AG04450 (cell line): ENCODE measurements at regions not wholly inside any gene's neighbourhood (a gene's known extent, or its start where the extent isn't known, plus 50 kb on each side); places are given as distances from the start of the nearest gene placed in this dataset.

ENCODE experiments used
- CTCF ChIA-PET: fragments of 300-600, 350-600 bp; formaldehyde crosslinking; extraction: SDS; loops from one replicate; lab custom pipeline; 2022; ENCODE audit warnings: antibody characterized with exemption, inconsistent platforms; lab: Charles Lee
- POLR2A ChIA-PET: fragments of 350-600 bp; formaldehyde crosslinking; extraction: SDS; loops from one replicate; lab custom pipeline; 2021; ENCODE audit warnings: antibody characterized with exemption, inconsistent platforms; lab: Yijun Ruan, JAX
- DNase-seq: peaks from one replicate; pipeline ENCODE4 v3.0.0-alpha.2; 2011; ENCODE audit warnings: low read depth, low spot score
- H3K27ac ChIP-seq: one replicate; pipeline ENCODE4 v1.5.1; 2012; ENCODE audit warnings: low read depth, low read length, control low read depth
- H3K27me3 ChIP-seq: one replicate; pipeline ENCODE4 v1.6.0; 2012; ENCODE audit warnings: low read length; ENCODE audit not compliant: control insufficient read depth, insufficient read depth
- H3K4me3 ChIP-seq: 2 replicates; pipeline ENCODE4 v1.5.1; 2011; ENCODE audit warnings: mild to moderate bottlenecking, low read depth, low read length, control low read depth
- H3K9me3 ChIP-seq: 2 replicates; pipeline ENCODE4 v1.5.1; 2012; ENCODE audit warnings: low read length; ENCODE audit not compliant: control insufficient read depth, insufficient read depth
- TF ChIP-seq, protein P1 (sequence below): IDR thresholded peaks from 2 replicates; pipeline ENCODE4 v1.5.1; 2011; ENCODE audit warnings: low read depth, low read length, control low read depth, inconsistent platforms

DNA sequence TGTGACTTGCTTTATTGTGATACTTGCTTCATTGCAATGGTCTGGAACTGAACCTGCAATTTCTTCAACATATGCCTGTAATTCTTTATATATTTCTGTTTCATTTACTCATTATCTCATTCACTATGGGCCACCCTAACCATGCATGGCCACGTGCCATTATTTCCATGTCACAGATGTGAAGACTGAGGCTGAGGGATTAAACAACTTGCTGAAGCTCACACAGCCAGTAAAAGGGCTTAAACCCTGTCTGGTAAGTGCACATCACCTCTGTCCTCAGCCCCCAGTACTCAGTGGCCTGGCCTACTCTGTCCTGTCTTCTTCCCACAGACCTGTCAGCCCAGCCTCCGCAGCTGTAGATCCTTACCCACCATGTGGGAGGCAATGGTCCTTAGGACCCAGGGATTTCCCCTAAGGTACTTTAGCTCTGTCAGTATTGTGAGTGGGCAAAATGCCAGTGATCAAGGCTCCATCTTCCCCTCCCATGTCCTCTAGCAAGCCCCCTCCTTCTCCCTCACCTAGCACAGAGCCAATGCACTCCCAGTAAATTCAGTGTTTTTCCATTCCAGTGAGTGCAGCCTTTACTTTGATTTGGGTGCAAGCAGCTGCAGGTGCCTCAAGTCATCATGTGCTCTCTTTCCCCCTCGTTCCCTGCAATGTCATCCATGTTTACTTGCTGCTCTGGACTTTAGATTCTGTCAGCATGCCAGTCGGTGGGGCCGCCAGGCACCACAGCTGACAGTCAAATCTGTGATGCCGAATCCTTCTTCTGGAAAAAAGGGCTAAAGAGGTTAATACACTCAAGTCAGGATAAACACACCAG, 228.2 kb upstream of the PROX1 start:
- no peak for DNase-seq
- ChIA-PET CTCF (no interaction called here), POLR2A (no interaction called here)
- H3K9me3 ChIP-seq, result peaks cover 13% of the 10 kb centered on the region; the same call in 1 of the 2 replicates
- no peak overlapping the region for H3K27ac ChIP-seq
- H3K4me3 ChIP-seq, result no peak overlapping the region
- TF ChIP-seq, protein P1, sequence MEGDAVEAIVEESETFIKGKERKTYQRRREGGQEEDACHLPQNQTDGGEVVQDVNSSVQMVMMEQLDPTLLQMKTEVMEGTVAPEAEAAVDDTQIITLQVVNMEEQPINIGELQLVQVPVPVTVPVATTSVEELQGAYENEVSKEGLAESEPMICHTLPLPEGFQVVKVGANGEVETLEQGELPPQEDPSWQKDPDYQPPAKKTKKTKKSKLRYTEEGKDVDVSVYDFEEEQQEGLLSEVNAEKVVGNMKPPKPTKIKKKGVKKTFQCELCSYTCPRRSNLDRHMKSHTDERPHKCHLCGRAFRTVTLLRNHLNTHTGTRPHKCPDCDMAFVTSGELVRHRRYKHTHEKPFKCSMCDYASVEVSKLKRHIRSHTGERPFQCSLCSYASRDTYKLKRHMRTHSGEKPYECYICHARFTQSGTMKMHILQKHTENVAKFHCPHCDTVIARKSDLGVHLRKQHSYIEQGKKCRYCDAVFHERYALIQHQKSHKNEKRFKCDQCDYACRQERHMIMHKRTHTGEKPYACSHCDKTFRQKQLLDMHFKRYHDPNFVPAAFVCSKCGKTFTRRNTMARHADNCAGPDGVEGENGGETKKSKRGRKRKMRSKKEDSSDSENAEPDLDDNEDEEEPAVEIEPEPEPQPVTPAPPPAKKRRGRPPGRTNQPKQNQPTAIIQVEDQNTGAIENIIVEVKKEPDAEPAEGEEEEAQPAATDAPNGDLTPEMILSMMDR, result no peak
- H3K27me3 ChIP-seq, result no peaks in the 10 kb centered on the region

DNA sequence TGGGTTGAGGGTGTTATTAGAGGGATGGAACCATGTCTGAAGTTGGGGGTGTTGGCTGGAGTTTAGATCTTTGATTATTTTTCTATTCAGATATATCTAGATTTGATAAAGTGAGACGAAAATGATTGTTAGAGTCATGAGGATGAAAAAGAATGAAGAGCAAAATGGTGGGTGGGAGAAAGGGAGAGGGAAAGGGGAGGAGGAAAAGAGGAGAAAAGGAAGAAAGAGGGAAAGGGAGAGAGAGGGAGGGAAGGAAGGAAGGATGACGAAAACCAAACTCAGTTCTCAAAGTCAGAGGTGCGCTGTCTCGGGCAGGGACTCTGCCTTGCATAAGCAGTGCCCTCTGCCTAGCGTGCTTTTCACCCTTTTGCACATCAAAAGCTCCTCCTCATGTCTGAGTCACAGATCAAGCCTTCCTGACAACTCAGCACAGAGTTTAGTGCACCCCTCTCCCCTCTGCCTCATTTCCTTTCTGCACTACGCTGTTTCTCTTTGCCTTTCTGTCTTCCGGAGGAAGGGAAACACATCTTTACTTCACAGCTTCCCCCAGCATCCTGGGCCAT, 225.8 kb upstream of the PROX1 start:
- Histone ChIP-seq H3K27me3 (no peaks in the 10 kb centered on the region), H3K9me3 (peaks cover 13% of the 10 kb centered on the region; the same call in 1 of the 2 replicates), H3K27ac (no peak overlapping the region), H3K4me3 (no peak overlapping the region)
- TF ChIP-seq, protein P1, result no peak
- no peak for DNase-seq
- ChIA-PET POLR2A (no interaction called here), CTCF (no interaction called here)

DNA sequence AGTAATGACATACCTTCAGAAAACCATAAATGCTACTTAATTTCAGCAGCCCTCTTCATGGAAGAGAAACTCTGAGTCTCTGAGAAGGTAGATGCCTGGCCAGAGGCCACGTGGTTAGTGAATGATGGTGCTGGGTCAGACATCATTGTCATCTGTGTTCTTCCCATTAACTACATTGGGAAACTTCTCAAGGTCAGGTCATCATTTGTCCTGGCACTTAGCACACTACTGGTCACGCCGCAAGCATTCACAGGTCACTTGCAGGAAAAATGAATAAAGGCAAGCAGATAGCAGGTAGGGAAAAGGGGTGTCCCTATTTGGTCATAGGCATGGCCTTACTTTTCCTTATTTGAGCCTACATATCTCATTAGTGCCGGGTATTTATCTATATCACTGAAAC, 220.1 kb upstream of the PROX1 start:
- Histone ChIP-seq H3K9me3 (peaks cover 9% of the 10 kb centered on the region; the same call in 1 of the 2 replicates), H3K27me3 (no peaks in the 10 kb centered on the region), H3K27ac (no peak overlapping the region), H3K4me3 (no peak overlapping the region)
- DNase-seq, result no peak
- ChIA-PET POLR2A (no interaction called here), CTCF (no interaction called here)
- TF ChIP-seq, protein P1, result no peak

DNA sequence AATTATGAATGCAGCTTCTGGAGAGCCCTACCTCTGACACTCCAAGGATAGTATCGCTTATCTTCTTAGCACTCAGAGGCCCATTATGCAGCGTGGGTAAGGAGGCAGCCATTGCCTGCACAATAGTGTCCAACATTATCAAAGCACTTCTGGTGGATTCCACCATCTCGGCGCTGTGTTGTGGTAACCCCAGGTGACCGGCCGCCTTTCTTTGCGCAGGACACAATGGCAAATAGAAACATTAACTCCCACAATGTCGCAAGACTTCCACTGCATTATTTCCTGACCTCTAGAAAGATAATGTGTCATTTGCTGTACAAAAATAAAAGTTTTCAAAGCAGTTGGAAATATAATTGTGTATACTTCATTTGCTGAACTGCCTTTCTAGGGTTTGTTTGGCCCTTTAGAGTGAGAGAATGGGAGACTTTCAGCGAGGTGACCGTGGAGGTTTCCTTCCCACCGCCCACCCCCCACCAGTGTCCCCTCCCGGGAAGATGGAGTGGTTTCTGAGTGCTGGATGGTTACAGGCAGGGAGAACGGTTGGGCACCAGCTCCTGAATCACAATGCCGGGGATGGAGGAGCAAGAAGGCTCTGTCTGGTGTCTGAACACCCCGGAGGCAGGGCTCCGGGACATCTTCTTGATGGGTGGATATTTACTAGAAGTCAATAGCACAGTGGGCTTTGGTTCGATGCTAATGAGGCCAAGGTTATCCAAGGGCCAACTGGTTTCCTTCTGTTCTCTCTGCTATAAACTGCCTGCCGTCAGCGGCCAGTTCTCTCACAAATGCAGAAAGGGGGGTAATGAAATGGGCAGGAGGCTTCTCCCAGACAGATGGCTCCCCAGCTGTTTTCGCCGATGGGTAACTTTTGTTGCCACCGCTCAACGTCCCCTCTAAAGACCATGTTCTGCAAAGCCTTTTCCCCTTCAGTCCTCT, 215.4 kb upstream of the PROX1 start:
- CTCF ChIA-PET, result no interaction called here
- 0 out of 2 replicates have a peak, but pooled peaks cover 3% of the 10 kb centered on the region for H3K9me3 ChIP-seq
- TF ChIP-seq, protein P1, result no peak
- POLR2A ChIA-PET, result no interaction called here
- no peaks in the 10 kb centered on the region for H3K27me3 ChIP-seq
- H3K27ac ChIP-seq, result no peak overlapping the region
- no peak for DNase-seq
- no peak overlapping the region for H3K4me3 ChIP-seq
